GM18873 (cell line): ENCODE measurements at regions not wholly inside any gene's neighbourhood (a gene's known extent, or its start where the extent isn't known, plus 50 kb on each side); places are given as distances from the start of the nearest gene placed in this dataset.
"Not testable (repeated sequence)": the region's sequence is repeated elsewhere in the genome, so short reads cannot be mapped to it uniquely, and the experiment has no call there.

ENCODE experiments used
- ATAC-seq: cut with Tn5 transposase; IDR thresholded peaks from one replicate; pipeline ENCODE4 v1.9.1; 2021; ENCODE audit warnings: mild to moderate bottlenecking, moderate library complexity, moderate number of reproducible peaks; ENCODE audit not compliant: unreplicated experiment, low FRiP score

DNA sequence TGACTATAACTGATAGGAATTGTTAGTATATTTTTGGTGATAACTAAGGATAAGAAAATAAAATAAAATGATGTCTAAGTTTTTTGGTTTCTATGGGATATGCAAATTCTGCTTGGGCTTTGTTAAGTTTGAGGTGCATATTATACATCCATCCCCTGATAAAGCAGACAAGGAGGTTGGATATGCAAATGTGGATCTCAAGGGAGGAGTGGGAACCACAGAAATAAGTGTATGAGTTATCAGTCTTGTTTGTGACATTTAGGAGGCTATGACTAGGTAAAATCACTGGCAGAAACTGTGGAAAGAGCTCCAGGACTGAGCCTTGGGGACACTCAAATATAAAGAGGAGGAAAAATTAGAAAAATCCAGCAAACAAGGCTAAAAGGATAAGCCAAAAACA lies 719.4 kb downstream of the RERGL start:
- ATAC-seq: no peak

DNA sequence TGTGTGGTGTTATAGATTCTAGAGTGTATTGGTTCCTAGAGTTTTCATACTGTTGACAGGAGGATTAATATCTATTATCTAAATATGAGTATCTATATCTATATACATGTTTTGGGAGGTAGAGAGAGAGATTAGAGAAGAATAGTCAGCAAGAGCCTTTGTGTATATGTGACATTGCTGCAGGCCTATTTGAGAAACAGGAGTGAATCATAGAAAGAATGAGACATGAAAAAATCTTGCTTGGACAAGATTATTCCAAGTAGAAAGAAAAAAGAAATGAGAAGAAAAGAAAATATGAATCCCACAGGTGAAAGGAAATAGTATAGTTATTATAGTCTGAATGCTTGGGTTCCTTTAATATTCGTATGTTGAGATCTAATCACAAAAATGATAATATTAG lies 720.4 kb downstream of the RERGL start:
- ATAC-seq: no peak

DNA sequence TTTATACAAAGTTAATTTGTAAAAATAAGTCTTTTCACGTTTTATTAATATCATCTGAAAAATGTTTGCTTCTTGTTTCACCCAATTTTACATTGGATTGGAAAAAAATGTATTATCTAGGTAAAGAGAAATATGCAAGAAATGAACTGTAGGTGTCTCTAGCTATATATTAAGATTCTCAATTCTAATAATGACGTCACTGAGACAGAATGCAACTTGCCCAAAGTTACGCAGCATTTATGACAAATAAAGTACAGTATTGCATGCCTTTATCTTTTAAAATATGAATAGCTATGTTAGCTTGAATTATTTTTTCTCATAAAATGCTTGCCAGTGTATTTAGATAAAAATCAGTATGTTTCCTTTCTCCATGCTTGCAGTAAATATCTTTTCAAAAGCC lies 728.8 kb downstream of the RERGL start:
- ATAC-seq: no peak

DNA sequence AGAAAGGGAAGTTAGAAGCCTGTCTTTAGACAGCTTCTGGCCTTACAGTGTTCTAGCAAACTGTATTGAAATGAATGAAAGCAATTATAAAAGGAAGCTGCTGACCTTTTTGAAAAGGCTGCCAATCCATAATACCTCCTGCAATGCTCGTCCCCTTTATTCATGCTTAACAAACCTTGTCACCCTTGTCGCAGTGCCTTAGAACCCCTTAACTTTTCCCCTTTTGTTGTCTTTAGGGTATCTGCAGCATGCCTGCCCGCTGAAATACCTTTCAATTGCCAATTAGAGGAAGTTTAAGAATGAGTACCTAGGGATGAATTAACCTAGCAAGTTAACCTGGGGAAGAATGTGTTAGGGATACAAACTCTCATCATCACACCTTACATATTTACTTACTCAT lies 731.2 kb downstream of the RERGL start:
- no peak for ATAC-seq

DNA sequence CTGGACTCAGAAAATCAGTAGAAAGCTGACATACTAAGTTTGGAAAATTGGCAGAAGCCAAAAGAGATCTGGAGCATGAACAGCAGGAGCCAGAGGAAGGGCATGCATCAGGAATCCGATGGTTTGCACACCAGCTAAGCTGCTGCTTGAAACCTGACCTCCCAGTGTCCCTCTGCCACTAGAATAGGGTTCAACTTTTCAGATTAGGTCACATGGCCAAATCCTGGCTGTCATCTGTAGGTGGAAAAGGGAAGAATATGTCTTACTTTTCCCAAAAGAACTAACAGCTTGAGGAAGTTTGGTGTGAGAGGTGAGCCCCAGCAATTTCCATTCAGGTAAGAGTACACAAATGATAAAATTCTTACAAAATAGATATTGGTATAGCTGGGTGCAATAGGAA lies 732.6 kb downstream of the RERGL start:
- no peak for ATAC-seq

DNA sequence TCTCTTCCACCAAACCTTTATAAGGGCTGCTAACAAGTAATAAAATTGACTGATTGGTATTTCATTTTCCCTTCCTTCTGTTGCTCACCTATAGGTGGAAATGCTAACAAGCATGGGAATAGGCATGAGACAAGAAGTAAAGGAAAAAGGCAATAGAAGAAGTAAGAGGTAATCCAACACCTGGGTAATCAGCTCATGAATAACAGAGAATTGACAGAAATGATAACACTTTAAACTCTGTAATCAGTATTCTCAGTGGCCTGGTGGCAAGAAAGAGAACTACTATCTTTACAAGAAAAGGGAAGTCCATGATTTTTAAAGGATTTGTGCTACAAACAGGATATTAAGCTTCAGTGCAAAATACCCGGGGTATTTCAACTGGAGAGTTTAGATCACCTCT lies 737.8 kb downstream of the RERGL start:
- ATAC-seq: no peak

DNA sequence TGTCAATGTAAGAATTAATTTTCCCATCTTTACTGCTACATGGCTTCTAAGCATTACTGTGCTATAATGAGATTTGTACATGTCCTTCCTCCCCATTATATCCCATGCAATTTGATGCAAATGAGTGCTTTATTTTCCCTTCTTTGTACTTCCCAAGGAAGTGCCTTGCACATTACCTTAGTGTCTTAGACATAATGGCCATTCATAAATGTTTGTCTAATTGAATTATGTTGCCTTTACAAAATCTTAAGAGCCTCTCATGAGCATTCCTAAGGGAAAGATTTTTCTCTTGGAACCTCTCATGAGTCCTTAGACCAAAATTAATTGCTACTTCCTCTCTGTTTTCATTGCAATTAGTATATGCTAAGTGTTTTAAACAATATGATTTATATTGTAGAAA lies 741.7 kb downstream of the RERGL start:
- no peak for ATAC-seq

DNA sequence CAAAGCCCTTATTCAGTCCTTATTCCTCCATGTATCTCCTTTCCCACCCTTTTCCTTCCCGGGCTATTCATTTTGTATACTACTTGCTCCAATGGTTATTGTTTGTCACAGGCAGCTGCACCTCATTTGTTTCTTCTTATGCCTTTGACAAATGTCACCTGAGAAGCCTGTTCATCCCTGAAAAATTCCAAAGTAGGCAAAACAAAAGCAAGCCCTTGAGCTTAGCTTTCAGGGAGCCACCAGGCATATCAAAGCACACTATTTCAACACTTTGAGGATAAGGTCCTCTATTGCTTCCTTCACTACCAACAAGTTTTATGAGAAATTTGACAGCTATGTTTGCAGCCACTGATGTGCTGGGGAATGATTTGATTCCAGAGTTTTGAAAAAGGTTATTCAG lies 738.7 kb upstream of the LMO3 start:
- no peak for ATAC-seq

DNA sequence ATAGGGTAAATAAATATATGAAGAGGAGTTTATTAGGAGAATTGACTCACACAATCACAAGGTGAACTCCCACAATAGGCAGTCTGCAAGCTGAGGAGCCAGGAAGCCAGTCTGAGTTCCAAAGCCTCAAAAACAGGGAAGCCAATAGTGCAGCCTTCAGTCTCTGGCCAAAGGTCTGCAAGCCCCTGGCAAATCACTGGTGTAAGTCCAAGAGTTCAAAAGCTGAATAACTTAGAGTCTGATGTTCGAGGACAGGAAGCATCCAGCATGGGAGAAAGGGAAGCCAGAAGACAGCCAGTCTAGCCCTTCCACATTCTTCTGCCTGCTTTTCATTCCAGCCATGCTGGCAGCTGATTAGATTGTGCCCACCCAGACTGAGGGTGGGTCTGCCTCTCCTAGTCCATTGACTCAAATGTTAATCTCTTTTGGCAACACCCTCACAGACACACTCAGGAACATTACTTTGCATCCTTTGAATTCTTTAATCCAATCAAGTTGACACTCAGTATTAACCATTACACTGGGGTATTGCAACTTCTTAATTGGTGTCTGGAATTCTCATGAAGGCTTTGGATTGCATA lies 736.5 kb upstream of the LMO3 start:
- ATAC-seq: no peak

DNA sequence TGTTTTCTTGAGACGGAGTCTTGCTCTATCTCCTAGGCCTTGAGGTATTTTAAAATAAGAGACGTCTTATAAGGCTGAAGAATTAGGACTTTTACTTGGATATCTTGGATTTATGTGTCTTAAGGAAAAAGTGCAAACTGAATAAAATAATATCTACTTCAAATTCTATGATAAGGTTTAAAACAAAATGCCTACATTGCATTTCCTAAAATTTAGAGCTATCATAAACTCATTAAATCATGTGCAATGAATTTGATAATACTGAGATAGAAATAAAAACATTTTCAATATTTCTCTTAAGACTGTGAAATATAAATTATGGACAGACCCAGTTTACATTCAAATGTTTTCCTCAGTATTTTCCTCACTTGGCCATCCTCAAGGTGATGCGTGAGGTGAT lies 729.5 kb upstream of the LMO3 start:
- ATAC-seq: no peak

DNA sequence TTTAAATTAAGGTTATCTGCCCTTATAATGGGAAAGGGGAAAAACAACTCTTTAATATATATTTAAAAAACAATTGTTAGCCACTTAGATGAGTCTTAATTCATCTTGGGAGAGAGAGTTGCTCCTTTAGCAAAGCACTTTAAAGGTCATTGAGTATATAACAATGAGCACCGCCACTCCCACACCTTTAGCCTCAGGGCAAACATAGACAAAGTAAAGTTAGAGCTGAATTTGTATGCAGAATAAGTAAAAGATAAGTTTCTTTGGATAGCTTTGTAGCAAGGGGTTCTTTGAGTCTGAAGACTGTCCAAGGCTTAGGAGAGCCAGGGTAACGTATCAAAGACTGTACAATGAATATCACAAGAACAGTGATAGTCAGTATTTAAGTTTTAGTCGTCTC lies 728.8 kb upstream of the LMO3 start:
- ATAC-seq: no peak

DNA sequence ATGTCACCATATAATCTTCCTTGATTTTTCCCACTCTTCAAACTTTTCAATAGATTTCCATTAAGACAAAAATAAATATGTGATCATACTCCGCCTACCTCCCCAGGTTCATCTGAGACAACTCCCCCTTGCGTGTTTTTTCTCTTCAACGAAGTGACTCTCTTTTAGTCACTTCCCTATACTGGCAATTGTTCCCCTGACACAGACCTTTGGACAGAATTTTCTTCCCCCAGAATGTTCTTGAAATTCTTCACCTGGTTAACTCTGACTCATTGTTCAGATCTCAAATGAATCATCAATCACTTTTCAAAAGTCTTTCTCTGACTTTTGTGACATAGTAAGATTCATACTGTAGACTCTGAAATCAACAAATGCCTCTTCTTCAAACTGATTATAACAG lies 727.3 kb upstream of the LMO3 start:
- ATAC-seq: no peak

DNA sequence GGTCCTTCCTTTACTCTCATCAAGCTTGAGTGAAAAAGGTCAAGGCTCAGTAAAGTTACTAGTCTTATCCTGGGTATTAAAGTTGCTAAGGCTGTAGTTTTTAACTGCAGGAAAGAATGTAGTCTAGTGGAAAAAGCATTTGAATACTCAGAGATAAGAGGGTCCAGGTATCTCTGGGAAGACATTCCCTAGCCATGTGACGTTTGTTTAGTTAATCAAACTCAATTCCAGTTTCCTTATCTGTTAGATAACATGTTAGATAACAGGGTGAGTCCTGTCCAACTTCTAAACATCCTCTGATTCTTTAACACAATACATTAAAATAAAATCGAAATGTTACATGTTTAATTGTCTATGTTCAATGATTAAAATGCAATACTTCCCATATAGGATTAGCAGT lies 720.7 kb upstream of the LMO3 start:
- ATAC-seq: no peak

DNA sequence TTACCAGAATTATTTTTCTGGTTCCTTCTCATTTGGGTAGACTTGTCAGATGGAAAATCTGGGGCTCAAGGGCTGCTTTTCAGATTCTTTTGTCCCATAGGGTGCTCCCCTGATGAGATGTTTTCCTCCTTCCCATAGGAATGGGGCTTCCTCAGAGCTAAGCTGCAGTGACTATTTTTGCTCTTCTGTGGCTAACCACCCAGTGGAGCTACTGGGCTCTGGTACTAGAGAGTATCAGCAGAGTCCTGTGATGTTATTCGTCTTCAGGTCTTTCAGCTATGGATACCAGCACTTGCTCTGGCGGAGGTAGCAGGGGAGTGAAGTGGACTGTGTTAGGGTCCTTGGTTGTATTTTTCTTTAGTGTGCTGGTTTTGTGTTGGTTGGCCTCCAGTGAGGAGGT lies 716.1 kb upstream of the LMO3 start:
- no peak for ATAC-seq

DNA sequence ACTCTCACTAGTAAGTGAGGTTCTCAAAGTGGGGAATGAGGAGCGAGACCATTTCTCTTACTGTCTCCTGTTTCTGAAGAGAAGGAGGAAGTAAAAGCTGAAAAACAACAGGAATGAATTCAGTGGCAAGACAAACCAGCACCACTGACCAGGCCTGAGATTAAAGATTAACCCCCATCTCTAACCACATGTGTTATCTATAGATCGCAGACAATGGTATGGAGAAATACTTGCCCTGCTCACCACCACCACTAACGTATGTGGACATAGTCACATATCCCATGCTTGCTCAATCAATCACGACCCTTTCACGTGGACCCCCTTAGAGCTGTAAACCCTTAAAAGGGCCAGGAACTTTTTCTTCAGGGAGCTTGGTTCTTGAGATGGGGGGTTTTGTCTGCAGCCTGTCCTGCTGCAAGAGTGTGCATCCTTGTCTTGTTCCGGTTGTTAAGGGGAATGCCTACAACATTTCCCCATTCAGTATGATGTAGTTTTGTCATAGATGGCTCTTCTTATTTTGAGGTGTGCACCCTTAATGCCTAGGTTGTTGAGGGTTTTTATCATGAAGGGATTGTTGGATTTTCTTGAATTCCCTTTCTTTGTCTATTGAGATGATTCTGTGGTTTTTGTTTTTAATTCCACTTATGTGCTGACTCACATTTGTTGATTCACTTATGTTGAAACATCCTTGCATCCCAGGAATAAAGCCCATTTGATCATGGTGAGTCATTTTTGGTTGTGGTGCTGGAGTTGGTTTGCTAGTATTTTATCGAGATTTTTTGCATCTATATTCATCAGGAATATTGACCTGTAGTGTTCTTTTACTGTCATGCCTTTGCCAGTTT lies 698.8 kb upstream of the LMO3 start:
- no peak for ATAC-seq

DNA sequence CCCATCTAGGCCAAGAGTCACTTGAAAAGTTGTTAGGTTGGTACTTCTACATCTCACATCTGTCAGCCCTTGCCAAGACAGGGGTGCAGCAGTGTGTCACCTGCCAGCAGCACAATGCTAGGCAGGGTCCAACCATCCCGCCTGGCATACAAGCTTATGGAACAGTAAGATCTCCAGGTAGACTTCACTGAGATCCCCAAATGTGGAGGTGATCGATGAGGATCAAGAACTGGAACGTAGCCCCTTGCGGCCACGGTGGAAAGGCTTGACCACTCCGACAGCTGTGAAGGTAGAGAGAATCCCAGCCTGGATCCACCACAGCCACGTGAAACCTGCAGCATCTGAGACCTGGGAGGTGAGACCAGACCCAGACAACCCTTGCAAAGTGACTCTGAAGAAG lies 696.0 kb upstream of the LMO3 start:
- ATAC-seq: no peak

DNA sequence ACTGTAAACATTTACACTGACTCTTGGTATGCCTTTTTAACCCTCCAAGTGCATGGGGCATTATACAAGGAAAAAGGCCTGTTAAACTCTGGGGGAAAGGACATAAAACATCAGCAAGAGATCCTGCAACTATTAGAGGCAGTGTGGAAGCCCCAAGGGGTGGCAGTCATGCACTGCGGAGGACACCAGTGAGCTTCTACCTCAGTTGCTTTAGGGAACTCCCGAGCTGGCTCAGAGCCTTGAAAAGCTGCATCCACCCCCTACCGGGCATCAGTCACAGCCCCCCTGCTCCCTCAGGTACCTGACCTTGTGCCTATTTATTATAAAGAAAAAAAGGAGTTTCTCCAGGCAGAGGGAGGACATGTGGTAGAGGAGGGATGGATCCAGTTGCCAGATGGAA lies 695.6 kb upstream of the LMO3 start:
- no peak for ATAC-seq

DNA sequence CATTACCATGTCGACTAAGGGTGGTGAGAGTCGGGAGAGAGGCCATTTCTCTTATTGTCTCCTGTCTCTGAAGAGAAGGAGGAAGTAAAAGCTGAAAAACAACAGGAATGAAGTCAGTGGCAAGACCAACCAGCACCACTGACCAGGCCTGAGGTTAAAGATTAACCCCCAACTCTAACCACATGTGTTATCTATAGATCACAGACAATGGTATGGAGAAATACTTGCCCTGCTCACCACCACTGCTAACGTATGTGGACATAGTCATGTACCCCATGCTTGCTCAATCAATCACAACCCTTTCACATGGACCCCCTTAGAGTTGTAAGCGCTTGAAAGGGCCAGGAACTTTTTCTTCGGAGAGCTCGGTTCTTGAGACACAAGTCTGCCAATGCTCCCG lies 690.9 kb upstream of the LMO3 start:
- ATAC-seq: no peak

DNA sequence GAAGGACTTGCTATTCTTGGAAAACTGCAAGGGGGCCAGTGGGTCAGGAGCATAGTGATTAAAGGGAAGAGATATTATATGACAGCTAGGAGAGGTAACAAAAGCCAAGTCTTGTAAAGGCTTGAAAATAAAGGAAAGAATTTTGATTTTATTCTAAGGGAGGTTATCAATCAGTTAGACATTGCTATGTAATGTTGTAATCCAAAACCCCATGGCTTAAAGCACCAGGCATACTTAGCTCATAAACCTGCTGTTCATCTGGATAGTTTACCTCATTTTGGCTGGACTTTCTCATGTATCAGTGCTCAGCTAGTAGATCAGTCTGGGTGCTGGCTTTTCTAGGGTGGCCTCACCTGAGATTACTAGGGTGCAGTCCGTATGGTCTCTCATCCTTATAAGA lies 680.9 kb upstream of the LMO3 start:
- no peak for ATAC-seq

DNA sequence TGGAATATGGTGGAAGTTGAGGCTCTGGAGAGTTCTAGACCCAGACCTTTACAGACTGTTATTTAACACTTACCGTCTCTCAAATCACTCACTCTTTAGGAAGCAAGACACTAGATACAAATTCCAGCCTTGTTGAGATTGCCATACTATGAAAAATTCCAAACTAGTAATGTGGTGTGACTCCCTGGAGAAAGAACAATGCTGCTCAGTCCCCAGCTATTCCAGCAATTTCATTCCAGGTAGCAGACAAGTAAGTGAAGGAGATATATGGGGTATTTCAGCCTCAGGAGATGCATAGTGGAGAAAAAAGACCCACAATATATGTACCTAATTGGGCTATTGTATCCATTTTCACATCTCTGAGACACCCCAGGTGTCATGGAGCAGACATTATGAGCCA lies 678.9 kb upstream of the LMO3 start:
- no peak for ATAC-seq

DNA sequence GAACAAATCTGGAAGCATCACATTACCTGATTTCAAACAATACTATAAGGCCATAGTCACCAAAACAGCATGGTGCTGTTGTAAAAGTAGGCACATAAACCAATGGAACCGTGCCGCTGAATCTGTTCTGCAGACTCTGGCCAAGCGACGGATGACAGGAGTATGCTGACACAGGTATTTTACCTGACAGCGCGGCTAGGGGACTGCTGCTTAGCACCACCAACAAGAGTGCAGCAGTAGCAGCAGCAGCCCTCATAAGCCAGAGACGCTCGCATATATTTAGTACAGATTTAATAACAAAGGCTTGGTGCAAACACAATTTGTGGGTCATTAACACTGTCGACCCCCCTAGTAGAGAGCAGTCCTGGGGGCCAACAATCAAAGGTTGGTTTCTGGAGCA lies 677.6 kb upstream of the LMO3 start:
- ATAC-seq: no peak

DNA sequence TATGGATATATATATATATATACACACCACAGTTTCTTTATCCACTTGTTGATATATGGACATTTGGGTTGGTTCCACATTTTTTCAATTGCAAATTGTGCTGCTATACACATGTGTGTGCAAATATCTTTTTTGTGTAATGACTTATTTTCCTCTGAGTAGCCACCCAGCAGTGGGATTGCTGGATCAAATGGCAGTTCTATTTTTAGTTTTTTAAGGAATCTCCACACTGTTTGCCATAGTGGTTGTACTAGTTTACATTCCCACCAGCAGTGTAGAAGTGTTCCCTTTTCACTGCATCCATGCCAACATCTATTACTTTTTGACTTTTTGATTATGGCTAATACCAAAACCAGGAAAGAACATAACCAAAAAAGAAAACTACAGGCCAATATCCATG lies 676.2 kb upstream of the LMO3 start:
- not testable (repeated sequence) for ATAC-seq
